ENCODE measurements at regions not wholly inside any gene's neighbourhood (a gene's known extent, or its start where the extent isn't known, plus 50 kb on each side); places are given as distances from the start of the nearest gene placed in this dataset.

DNA sequence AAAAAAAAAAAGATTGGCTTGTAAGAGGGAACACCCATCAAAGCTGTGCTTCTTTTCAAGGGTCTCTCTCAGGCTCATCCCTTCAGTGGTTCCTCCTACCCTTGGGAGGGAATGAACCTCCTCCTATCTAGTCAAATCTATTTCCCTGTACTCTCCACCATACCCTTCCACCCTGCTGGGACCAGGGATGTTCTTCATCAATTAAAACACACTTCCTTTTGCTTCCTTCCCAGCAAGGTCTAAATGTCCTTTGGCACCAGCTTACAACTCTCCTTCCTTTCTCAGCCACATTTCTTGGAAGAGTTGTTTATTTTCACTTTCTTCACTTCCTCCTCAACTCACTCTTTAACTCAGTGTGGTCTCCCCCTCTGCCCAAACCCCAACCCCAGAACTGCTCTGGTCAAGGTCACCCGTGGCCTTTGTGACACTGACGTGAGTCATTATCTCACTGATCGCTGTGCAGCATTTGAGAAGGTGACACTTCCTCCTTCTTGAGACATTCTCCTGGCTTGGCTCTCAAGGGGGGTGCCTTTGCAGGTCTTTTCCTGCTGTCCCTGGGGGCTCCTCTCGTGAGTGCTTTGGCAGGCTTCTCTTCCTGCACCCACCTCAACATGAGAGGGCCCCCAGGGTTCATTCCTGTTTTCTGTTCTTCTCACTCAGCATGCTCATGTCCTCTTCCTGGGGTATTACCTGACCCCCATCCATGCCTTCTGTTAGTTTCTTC is 210.5 kb upstream of the TLE3 start:
- Histone ChIP-seq H3K36me3 (ENCODE audit: control insufficient read depth, insufficient read depth, low read length) (no peaks in the 10 kb centered on the region), H3K4me3 (ENCODE audit: extremely low read depth, insufficient read depth, low read length, poor library complexity, severe bottlenecking) (no peak overlapping the region), H3K4me1 (ENCODE audit: control insufficient read depth, insufficient read depth, low read length, poor library complexity, severe bottlenecking) (no peaks in the 10 kb centered on the region), H3K27ac (ENCODE audit: low read depth, low read length, severe bottlenecking) (no peak overlapping the region), H3K9me3 (ENCODE audit: control insufficient read depth, low read length) (peaks cover 7% of the 10 kb centered on the region)
- 78 to 82% methylated on average over 4 of the region's 4 CpGs for WGBS, 2 experiments (ENCODE audit: insufficient coverage in 2 of 2)

- Histone ChIP-seq H3K27ac (ENCODE audit: low read depth, low read length, severe bottlenecking) (no peak overlapping the region), H3K4me3 (ENCODE audit: extremely low read depth, insufficient read depth, low read length, poor library complexity, severe bottlenecking) (no peak overlapping the region), H3K36me3 (ENCODE audit: control insufficient read depth, insufficient read depth, low read length) (no peaks in the 10 kb centered on the region), H3K4me1 (ENCODE audit: control insufficient read depth, insufficient read depth, low read length, poor library complexity, severe bottlenecking) (no peaks in the 10 kb centered on the region), H3K9me3 (ENCODE audit: control insufficient read depth, low read length) (peaks cover 7% of the 10 kb centered on the region)
- WGBS, 2 experiments (ENCODE audit: insufficient coverage in 2 of 2): 88 to 97% methylated on average over 3 to 4 of the region's 4 CpGs
Observed at GRCh38 chr15:70306582-70306981, 208.9 kb upstream of the TLE3 start.

DNA sequence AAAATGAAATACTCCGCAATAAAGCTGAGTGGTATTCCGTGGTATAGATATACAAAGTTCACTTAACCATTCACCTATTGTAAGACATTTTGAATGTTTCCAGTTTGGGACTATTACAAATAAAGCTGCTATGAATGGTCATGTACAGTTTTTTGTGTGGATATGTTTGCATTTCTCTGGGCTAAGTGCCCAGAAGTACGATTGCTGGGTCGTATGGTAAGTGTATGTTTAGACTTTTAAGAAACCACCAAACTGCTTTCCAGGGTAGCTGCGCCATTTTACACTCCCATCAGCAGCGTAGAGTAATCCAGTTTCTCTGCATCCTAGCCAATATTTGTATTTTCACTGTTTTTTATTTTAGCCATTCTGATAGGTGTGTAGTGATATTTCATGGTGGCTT is 208.4 kb upstream of the TLE3 start:
- Histone ChIP-seq H3K9me3 (ENCODE audit: control insufficient read depth, low read length) (peaks cover 7% of the 10 kb centered on the region), H3K4me1 (ENCODE audit: control insufficient read depth, insufficient read depth, low read length, poor library complexity, severe bottlenecking) (no peaks in the 10 kb centered on the region), H3K36me3 (ENCODE audit: control insufficient read depth, insufficient read depth, low read length) (no peaks in the 10 kb centered on the region), H3K4me3 (ENCODE audit: extremely low read depth, insufficient read depth, low read length, poor library complexity, severe bottlenecking) (no peak overlapping the region), H3K27ac (ENCODE audit: low read depth, low read length, severe bottlenecking) (no peak overlapping the region)
- WGBS, 2 experiments (ENCODE audit: insufficient coverage in 2 of 2): 92% methylated on average over 2 of the region's 6 CpGs; no CpG with 5 or more reads in 1 of the 2 experiments

GRCh38 chr15:70303981-70304380 is 206.3 kb upstream of the TLE3 start:
- no peak overlapping the region for H3K27ac ChIP-seq (ENCODE audit: low read depth, low read length, severe bottlenecking)
- H3K36me3 ChIP-seq (ENCODE audit: control insufficient read depth, insufficient read depth, low read length): no peaks in the 10 kb centered on the region
- H3K4me1 ChIP-seq (ENCODE audit: control insufficient read depth, insufficient read depth, low read length, poor library complexity, severe bottlenecking): no peaks in the 10 kb centered on the region
- H3K4me3 ChIP-seq (ENCODE audit: extremely low read depth, insufficient read depth, low read length, poor library complexity, severe bottlenecking): no peak overlapping the region
- WGBS, 2 experiments (ENCODE audit: insufficient coverage in 2 of 2): 80 to 83% methylated on average over 1 of the region's 4 CpGs
- peaks cover 7% of the 10 kb centered on the region for H3K9me3 ChIP-seq (ENCODE audit: control insufficient read depth, low read length)

DNA sequence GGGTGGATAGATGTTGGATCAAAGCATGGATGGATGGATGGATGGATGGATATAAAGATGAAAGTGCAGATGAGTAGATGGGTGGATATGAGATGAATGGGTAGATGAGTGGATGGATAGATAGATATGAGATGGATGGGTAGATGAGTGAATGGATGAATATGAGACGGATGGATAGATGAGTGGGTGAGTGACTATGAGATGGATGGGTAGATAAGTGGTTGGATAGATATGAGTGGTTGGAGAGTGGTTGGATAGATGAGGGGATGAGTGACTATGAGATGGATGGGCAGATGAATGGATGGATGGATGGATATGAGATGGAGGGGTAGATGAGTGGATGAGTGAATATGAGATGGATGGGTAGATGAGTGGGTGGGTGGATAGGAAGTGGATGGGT is 204.6 kb upstream of the TLE3 start:
- WGBS, 2 experiments (ENCODE audit: insufficient coverage in 2 of 2): 78 to 89% methylated on average over 1 of the region's 1 CpG
- H3K27ac ChIP-seq (ENCODE audit: low read depth, low read length, severe bottlenecking): no peak overlapping the region
- H3K9me3 ChIP-seq (ENCODE audit: control insufficient read depth, low read length): peaks cover 7% of the 10 kb centered on the region
- no peaks in the 10 kb centered on the region for H3K4me1 ChIP-seq (ENCODE audit: control insufficient read depth, insufficient read depth, low read length, poor library complexity, severe bottlenecking)
- no peak overlapping the region for H3K4me3 ChIP-seq (ENCODE audit: extremely low read depth, insufficient read depth, low read length, poor library complexity, severe bottlenecking)
- H3K36me3 ChIP-seq (ENCODE audit: control insufficient read depth, insufficient read depth, low read length): no peaks in the 10 kb centered on the region

DNA sequence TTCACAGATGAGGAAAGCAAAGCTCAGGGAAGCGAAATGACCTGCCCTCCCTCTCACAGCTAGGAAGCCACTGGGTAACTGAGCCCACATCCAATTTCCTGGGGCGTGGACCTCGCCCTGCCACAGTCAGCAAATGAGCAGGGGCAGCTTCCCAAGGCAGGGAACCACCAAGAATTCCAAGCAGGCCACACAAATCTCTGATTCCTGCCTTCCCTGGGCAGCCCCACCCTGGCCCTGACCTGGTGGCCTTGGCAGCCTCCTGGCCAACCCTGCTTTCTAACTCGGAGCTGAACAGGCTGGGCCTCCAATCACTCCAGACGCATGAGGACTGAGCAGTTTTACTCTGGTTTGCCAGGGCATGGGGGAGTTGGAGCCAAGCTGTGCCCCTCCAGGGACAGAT is 203.7 kb upstream of the TLE3 start:
- Histone ChIP-seq H3K27ac (ENCODE audit: low read depth, low read length, severe bottlenecking) (no peak overlapping the region), H3K36me3 (ENCODE audit: control insufficient read depth, insufficient read depth, low read length) (no peaks in the 10 kb centered on the region), H3K4me1 (ENCODE audit: control insufficient read depth, insufficient read depth, low read length, poor library complexity, severe bottlenecking) (no peaks in the 10 kb centered on the region), H3K4me3 (ENCODE audit: extremely low read depth, insufficient read depth, low read length, poor library complexity, severe bottlenecking) (no peak overlapping the region), H3K9me3 (ENCODE audit: control insufficient read depth, low read length) (peaks cover 7% of the 10 kb centered on the region)
- WGBS, 2 experiments (ENCODE audit: insufficient coverage in 2 of 2): 85% methylated on average over 4 to 5 of the region's 5 CpGs

DNA sequence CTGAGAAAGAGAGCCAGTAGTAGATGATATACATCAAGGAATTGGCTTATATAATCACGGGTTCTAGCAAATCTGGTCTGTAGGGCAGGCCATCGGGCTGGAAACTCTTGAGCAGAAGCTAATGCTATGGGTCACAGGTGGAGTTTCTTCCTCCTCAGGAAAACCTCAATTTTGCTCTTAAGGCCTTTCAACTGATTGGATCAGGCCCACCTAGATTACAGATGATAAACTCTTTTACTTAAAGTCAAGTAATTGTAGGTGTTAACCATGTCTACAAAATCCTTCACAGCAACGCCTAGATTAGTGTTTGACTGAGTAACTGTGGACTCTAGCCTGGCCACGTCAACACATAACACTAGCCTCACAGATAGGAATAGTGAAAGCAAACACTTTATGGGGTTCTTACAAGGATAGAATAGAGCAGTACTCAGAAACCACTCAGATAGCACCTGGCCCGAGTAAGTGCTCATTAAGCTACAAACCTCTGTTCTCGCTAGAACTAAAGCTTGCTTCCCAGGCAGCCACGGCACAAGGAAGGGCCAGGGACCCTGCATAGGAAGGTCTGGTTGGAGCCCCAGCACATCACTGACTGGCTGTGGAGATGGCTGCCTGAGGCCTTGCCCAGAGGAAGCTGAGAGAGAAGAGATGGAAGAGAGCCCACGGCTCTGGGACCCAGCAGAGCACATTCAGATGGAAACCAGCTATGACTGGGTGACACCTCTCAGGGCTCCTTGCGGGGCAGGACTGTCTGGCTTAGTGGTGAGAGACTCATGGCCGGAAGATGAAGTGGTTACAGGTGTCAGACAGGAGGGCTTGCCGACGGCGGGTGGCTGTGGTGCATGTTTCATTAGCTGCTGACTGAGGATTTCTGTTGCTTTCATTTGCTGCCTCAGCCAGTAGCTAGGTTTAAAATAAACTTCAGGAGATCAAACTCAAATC is 202.5 kb upstream of the TLE3 start:
- H3K36me3 ChIP-seq (ENCODE audit: control insufficient read depth, insufficient read depth, low read length): no peaks in the 10 kb centered on the region
- H3K4me3 ChIP-seq (ENCODE audit: extremely low read depth, insufficient read depth, low read length, poor library complexity, severe bottlenecking): no peak overlapping the region
- peaks cover 5% of the 10 kb centered on the region for H3K9me3 ChIP-seq (ENCODE audit: control insufficient read depth, low read length)
- no peak overlapping the region for H3K27ac ChIP-seq (ENCODE audit: low read depth, low read length, severe bottlenecking)
- 86 to 97% methylated on average over 9 to 10 of the region's 13 CpGs for WGBS, 2 experiments (ENCODE audit: insufficient coverage in 2 of 2)
- H3K4me1 ChIP-seq (ENCODE audit: control insufficient read depth, insufficient read depth, low read length, poor library complexity, severe bottlenecking): no peaks in the 10 kb centered on the region

- no peak overlapping the region for H3K4me3 ChIP-seq (ENCODE audit: extremely low read depth, insufficient read depth, low read length, poor library complexity, severe bottlenecking)
- 83 to 88% methylated on average over 2 to 3 of the region's 6 CpGs for WGBS, 2 experiments (ENCODE audit: insufficient coverage in 2 of 2)
- no peaks in the 10 kb centered on the region for H3K36me3 ChIP-seq (ENCODE audit: control insufficient read depth, insufficient read depth, low read length)
- no peaks in the 10 kb centered on the region for H3K4me1 ChIP-seq (ENCODE audit: control insufficient read depth, insufficient read depth, low read length, poor library complexity, severe bottlenecking)
- H3K9me3 ChIP-seq (ENCODE audit: control insufficient read depth, low read length): no peaks in the 10 kb centered on the region
- no peak overlapping the region for H3K27ac ChIP-seq (ENCODE audit: low read depth, low read length, severe bottlenecking)
Observed at GRCh38 chr15:70297465-70298058, 199.8 kb upstream of the TLE3 start.

- H3K9me3 ChIP-seq (ENCODE audit: control insufficient read depth, low read length): no peaks in the 10 kb centered on the region
- no peak overlapping the region for H3K27ac ChIP-seq (ENCODE audit: low read depth, low read length, severe bottlenecking)
Observed at GRCh38 chr15:70294731-70295305, 197.1 kb upstream of the TLE3 start.

GRCh38 chr15:70293591-70294470 is 196.1 kb upstream of the TLE3 start:
- H3K36me3 ChIP-seq (ENCODE audit: control insufficient read depth, insufficient read depth, low read length): no peaks in the 10 kb centered on the region
- H3K9me3 ChIP-seq (ENCODE audit: control insufficient read depth, low read length): no peaks in the 10 kb centered on the region
- WGBS, 2 experiments (ENCODE audit: insufficient coverage in 2 of 2): 88 to 95% methylated on average over 9 to 10 of the region's 10 CpGs
- peaks cover 21% of the 10 kb centered on the region for H3K4me1 ChIP-seq (ENCODE audit: control insufficient read depth, insufficient read depth, low read length, poor library complexity, severe bottlenecking)
- peak overlapping the region; percentile 29 for H3K27ac ChIP-seq (ENCODE audit: low read depth, low read length, severe bottlenecking)
- H3K4me3 ChIP-seq (ENCODE audit: extremely low read depth, insufficient read depth, low read length, poor library complexity, severe bottlenecking): no peak overlapping the region

More at GRCh38 chr15:70294731-70295305, 197.1 kb upstream of the TLE3 start:
- Histone ChIP-seq H3K36me3 (ENCODE audit: control insufficient read depth, insufficient read depth, low read length) (no peaks in the 10 kb centered on the region), H3K4me3 (ENCODE audit: extremely low read depth, insufficient read depth, low read length, poor library complexity, severe bottlenecking) (no peak overlapping the region), H3K4me1 (ENCODE audit: control insufficient read depth, insufficient read depth, low read length, poor library complexity, severe bottlenecking) (peaks cover 11% of the 10 kb centered on the region)
- 77 to 95% methylated on average over 3 of the region's 3 CpGs for WGBS, 2 experiments (ENCODE audit: insufficient coverage in 2 of 2)

Data from mesodermal cell (in vitro differentiated cells).